Adrenal gland (tissue), 9 donors: ENCODE measurements at regions not wholly inside any gene's neighbourhood (a gene's known extent, or its start where the extent isn't known, plus 50 kb on each side); places are given as distances from the start of the nearest gene placed in this dataset.

ENCODE experiments used
- DNase-seq, 7 donors: peaks; one replicate each; pipeline ENCODE4 v3.0.0-alpha.2; 2019 to 2020
- H3K27ac ChIP-seq, 5 donors: fragments of 200-600 bp; sonication (generic) in 4 of 5; 1 replicate in 3 of 5; 2 replicates in 2 of 5; pipeline versions ENCODE4 v1.5.1 to v1.8.0; 2016 to 2020; ENCODE audit warnings: mild to moderate bottlenecking in 1 of 5
- H3K27me3 ChIP-seq: fragments of 200-600 bp; 2 replicates; pipeline ENCODE4 v1.8.0; 2021
- H3K36me3 ChIP-seq, 2 donors: fragments of 200-600 bp; replicated peaks in 1 of 2; 1 replicate in 1 of 2; 2 replicates in 1 of 2; pipeline versions ENCODE4 v1.5.1 to v1.8.0; 2018 to 2022
- H3K4me1 ChIP-seq, 2 donors: fragments of 200-600 bp; replicated peaks in 1 of 2; 1 replicate in 1 of 2; 2 replicates in 1 of 2; pipeline versions ENCODE4 v1.5.1 to v1.8.0; 2018 to 2021
- H3K4me3 ChIP-seq, 4 donors: fragments of 200-600 bp; sonication (generic) in 3 of 4; one replicate each; pipeline ENCODE4 v1.5.1; 2016 to 2018
- H3K9me3 ChIP-seq, 3 donors: fragments of 200-600 bp; sonication (generic) in 1 of 3; replicated peaks in 1 of 3; 1 replicate in 2 of 3; 2 replicates in 1 of 3; pipeline versions ENCODE4 v1.5.1 to v1.8.0; 2016 to 2021
- POLR2A ChIP-seq, 2 donors: fragments of 450-650 bp; IDR thresholded peaks; one replicate each; pipeline ENCODE4 v1.6.1; 2017; ENCODE audit warnings: antibody characterized with exemption in 2 of 2, mild to moderate bottlenecking in 2 of 2, moderate library complexity in 1 of 2
- WGBS, 4 donors: extraction: QIAGEN DNeasy Blood & Tissue Kit in 2 of 4; methylation state at CpG; one replicate each; pipeline versions ENCODE4 v1.1.5 to v1.1.7; 2013 to 2017; 5-methylcytosine and 5-hydroxymethylcytosine counted together
- intact Hi-C, 2 donors: fragments of 100-400 bp; cut with DNase I; formaldehyde crosslinking; loops; one replicate each; pipeline versions ENCODE4 v1.14.1 to v1.15.0; 2022 to 2023
- TF ChIP-seq, protein P1 (sequence below), 6 experiments: fragments of 450-650 bp in 4 of 6; fragments of 200-600 bp in 2 of 6; sonication (generic) in 1 of 6; IDR thresholded peaks; 1 replicate in 5 of 6; 2 replicates in 1 of 6; pipeline versions ENCODE4 v1.5.1 to v1.8.0; 2016 to 2021; ENCODE audit warnings: antibody characterized with exemption in 6 of 6, mild to moderate bottlenecking in 2 of 6, moderate library complexity in 1 of 6
- donor health status: healthy with polysubstance abuse.
- donor health status: Bipolar disorder and iron deficiency.
- donor health status: DM: yes; HTN: yes; CAD: no.
- donor health status: DM: no; HTN: no; CAD: no.
- donor health status: DM: no; HTN: no; CAD: no.

DNA sequence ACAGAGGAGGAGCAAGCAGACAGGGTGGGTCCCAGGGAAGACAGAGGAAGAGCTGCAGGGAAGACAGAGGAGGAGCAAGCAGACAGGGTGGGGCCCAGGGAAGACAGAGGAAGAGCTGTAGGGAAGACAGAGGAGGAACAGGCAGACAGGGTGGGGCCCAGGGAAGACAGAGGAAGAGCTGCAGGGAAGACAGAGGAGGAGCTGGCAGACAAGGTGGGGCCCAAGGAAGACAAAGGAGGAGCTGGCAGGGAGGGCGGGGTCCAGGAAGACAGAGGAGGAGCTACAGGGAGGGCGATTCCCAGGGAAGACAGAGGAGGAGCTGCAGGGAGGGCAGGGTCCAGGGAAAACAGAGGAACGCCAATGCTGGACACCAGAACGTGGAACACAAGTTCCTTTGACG is 66.5 kb downstream of the PLXNA1 start:
- no peak overlapping the region for H3K4me3 ChIP-seq
- H3K4me1 ChIP-seq = peaks cover 0 to 9% of the 10 kb centered on the region in 2 donors
- no peaks in the 10 kb centered on the region for H3K9me3 ChIP-seq
- TF ChIP-seq POLR2A (IDR thresholded peaks at IDR 0.05) = no peak
- TF ChIP-seq, protein P1, sequence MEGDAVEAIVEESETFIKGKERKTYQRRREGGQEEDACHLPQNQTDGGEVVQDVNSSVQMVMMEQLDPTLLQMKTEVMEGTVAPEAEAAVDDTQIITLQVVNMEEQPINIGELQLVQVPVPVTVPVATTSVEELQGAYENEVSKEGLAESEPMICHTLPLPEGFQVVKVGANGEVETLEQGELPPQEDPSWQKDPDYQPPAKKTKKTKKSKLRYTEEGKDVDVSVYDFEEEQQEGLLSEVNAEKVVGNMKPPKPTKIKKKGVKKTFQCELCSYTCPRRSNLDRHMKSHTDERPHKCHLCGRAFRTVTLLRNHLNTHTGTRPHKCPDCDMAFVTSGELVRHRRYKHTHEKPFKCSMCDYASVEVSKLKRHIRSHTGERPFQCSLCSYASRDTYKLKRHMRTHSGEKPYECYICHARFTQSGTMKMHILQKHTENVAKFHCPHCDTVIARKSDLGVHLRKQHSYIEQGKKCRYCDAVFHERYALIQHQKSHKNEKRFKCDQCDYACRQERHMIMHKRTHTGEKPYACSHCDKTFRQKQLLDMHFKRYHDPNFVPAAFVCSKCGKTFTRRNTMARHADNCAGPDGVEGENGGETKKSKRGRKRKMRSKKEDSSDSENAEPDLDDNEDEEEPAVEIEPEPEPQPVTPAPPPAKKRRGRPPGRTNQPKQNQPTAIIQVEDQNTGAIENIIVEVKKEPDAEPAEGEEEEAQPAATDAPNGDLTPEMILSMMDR (IDR thresholded peaks at IDR 0.05) = no peak
- DNase-seq = no peak
- WGBS, 4 donors = 75 to 84% (median 80%) methylated on average over 5 of the region's 5 CpGs
- H3K27ac ChIP-seq = no peak overlapping the region
- intact Hi-C loops = no loop called here
- H3K36me3 ChIP-seq = no peaks in the 10 kb centered on the region
- H3K27me3 ChIP-seq = no peaks in the 10 kb centered on the region

DNA sequence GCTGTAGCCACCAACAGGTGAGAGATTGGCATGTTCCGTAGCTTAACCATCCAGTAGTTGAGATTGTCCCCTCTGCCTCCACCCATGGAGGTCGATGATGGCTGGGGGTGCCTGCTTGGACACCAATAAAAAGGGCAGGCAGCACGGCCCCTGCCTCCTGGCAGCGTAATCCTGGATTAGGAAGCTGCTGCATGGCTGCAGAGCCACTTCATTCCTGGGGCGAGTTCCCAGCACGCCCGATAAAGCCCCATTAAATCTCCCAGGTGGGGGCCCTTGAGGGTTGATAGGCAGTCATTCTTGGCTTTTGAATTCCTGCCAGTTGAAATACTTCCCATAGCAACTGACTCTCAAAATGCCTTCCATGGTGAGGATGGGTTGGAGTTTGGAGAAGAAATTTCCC is 67.8 kb downstream of the PLXNA1 start:
- intact Hi-C loops = no loop called here
- DNase-seq = no peak
- Histone ChIP-seq H3K36me3 (no peaks in the 10 kb centered on the region), H3K4me3 (no peak overlapping the region), H3K9me3 (no peaks in the 10 kb centered on the region), H3K4me1 (peaks cover 0 to 9% of the 10 kb centered on the region in 2 donors), H3K27me3 (no peaks in the 10 kb centered on the region), H3K27ac (no peak overlapping the region)
- no peak for TF ChIP-seq POLR2A (IDR thresholded peaks at IDR 0.05)
- TF ChIP-seq, protein P1 (IDR thresholded peaks at IDR 0.05) = no peak
- 86 to 93% (median 92%) methylated on average over 6 to 7 of the region's 7 CpGs; no CpG with 5 or more reads in 1 of the 4 donors for WGBS, 4 donors

DNA sequence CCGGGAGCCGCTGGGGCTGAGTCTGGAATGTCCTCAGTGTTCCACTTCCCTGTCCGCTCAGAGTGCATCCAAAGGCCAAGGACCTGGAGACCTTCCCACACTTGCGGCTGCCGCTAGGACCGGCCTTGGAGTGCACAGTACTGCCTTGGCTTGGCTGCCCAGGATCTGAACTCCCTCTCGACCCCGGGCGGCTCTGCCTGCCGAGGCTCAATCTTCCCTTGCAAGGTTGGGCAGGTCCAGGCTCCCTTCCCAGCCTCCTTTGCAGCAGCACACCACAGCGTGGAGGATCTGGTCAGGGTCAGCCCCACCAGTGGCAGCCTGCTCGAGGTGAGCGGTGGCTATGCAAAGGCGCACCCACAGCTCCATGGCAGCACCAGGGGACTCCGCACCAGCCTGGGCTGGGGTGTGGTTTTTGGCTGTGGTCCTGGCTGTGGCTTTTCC is 69.2 kb downstream of the PLXNA1 start:
- Histone ChIP-seq H3K4me1 (peaks cover 0 to 9% of the 10 kb centered on the region in 2 donors), H3K36me3 (no peaks in the 10 kb centered on the region), H3K27me3 (no peaks in the 10 kb centered on the region), H3K9me3 (no peaks in the 10 kb centered on the region), H3K4me3 (no peak overlapping the region), H3K27ac (no peak overlapping the region)
- intact Hi-C loops = no loop called here
- TF ChIP-seq POLR2A (IDR thresholded peaks at IDR 0.05) = no peak
- TF ChIP-seq, protein P1 (IDR thresholded peaks at IDR 0.05) = no peak
- DNase-seq = peak in 6 of 7 donors; percentile 48 to 77 (median 64)
- 25 to 54% (median 41%) methylated on average over 10 to 15 of the region's 15 CpGs for WGBS, 4 donors

DNA sequence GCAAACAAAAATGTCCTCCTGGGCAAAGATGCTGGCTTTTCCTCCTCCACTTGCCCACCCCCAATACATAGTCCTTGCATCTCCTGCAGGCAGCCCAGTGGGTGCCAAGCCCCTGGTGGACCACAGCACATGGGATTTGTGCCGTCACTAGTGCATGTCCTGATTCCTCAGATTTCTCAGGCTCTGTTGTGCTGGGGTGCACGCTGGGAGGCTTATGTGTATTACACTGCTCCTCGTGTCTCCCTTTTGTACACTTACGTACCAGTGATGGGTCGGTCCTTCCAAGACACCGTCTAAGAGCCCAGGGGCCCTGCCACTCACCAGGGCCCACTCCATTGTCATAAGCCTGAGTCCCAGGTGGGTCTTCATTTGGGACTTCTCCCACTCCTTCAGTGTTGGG is 70.1 kb downstream of the PLXNA1 start:
- WGBS, 4 donors = 86 to 98% (median 93%) methylated on average over 6 of the region's 6 CpGs
- no peaks in the 10 kb centered on the region for H3K36me3 ChIP-seq
- TF ChIP-seq POLR2A (IDR thresholded peaks at IDR 0.05) = no peak
- TF ChIP-seq, protein P1 (IDR thresholded peaks at IDR 0.05) = no peak
- no peaks in the 10 kb centered on the region for H3K9me3 ChIP-seq
- no peak overlapping the region for H3K4me3 ChIP-seq
- H3K4me1 ChIP-seq = peaks cover 0 to 9% of the 10 kb centered on the region in 2 donors
- H3K27ac ChIP-seq = no peak overlapping the region
- intact Hi-C loops = no loop called here
- no peak for DNase-seq
- no peaks in the 10 kb centered on the region for H3K27me3 ChIP-seq
